H9 (cell line): ENCODE measurements at regions not wholly inside any gene's neighbourhood (a gene's known extent, or its start where the extent isn't known, plus 50 kb on each side); places are given as distances from the start of the nearest gene placed in this dataset.

Experiments used
- DNase-seq: peaks from one replicate; pipeline ENCODE4 v3.0.0-alpha.2; 2017
- H2AFZ ChIP-seq: one replicate; pipeline ENCODE4 v1.6.1; 2013; ENCODE audit warnings: mild to moderate bottlenecking, low read length, control low read depth, moderate library complexity
- H2AK5ac ChIP-seq: 2 replicates; pipeline ENCODE4 v1.6.1; 2013; ENCODE audit warnings: low read length, control low read depth, mixed read lengths; ENCODE audit not compliant: insufficient read length
- H2BK120ac ChIP-seq: one replicate; pipeline ENCODE4 v1.6.1; 2013; ENCODE audit warnings: low read depth, mild to moderate bottlenecking, low read length, control low read depth, inconsistent platforms; ENCODE audit not compliant: poor library complexity, severe bottlenecking
- H2BK12ac ChIP-seq: 2 replicates; pipeline ENCODE4 v1.6.1; 2013; ENCODE audit warnings: low read length, control low read depth, mixed read lengths, low read depth; ENCODE audit not compliant: insufficient read length
- H2BK15ac ChIP-seq: 2 replicates; pipeline ENCODE4 v1.6.1; 2013; ENCODE audit warnings: low read depth, low read length, control low read depth
- H2BK20ac ChIP-seq: one replicate; pipeline ENCODE4 v1.6.1; 2013; ENCODE audit warnings: low read depth, mild to moderate bottlenecking, low read length, control low read depth, inconsistent platforms; ENCODE audit not compliant: poor library complexity, severe bottlenecking
- H2BK5ac ChIP-seq: 2 replicates; pipeline ENCODE4 v1.6.1; 2013; ENCODE audit warnings: low read length, control low read depth, mixed read lengths; ENCODE audit not compliant: insufficient read length
- H3K14ac ChIP-seq: 2 replicates; pipeline ENCODE4 v1.6.1; 2013; ENCODE audit warnings: low read length, control low read depth; ENCODE audit not compliant: insufficient read depth
- H3K18ac ChIP-seq: 2 replicates; pipeline ENCODE4 v1.6.1; 2013; ENCODE audit warnings: low read depth, mild to moderate bottlenecking, mixed read lengths, low read length, control low read depth; ENCODE audit not compliant: insufficient read length
- H3K23ac ChIP-seq: 2 replicates; pipeline ENCODE4 v1.6.1; 2013; ENCODE audit warnings: low read length, control low read depth, mixed read lengths, low read depth; ENCODE audit not compliant: insufficient read length
- H3K23me2 ChIP-seq: 2 replicates; pipeline ENCODE4 v1.6.1; 2013; ENCODE audit warnings: low read depth, mild to moderate bottlenecking, mixed read lengths, low read length, control low read depth; ENCODE audit not compliant: insufficient read length, poor library complexity, severe bottlenecking
- H3K27ac ChIP-seq: 2 replicates; pipeline ENCODE4 v1.5.1; 2013; ENCODE audit warnings: low read length, control low read depth, mixed read lengths, low read depth; ENCODE audit not compliant: insufficient read length
- H3K27me3 ChIP-seq: 2 replicates; pipeline ENCODE4 v1.6.1; 2013; ENCODE audit warnings: low read length, control low read depth, inconsistent platforms; ENCODE audit not compliant: insufficient read depth
- H3K4ac ChIP-seq: 2 replicates; pipeline ENCODE4 v1.6.1; 2013; ENCODE audit warnings: low read depth, mild to moderate bottlenecking, control low read depth, inconsistent platforms, low read length, moderate library complexity
- H3K4me1 ChIP-seq: 2 replicates; pipeline ENCODE4 v1.6.1; 2013; ENCODE audit warnings: low read length, control low read depth, inconsistent platforms; ENCODE audit not compliant: insufficient read depth
- H3K4me2 ChIP-seq: 2 replicates; pipeline ENCODE4 v1.6.1; 2013; ENCODE audit warnings: low read length, control low read depth, mixed read lengths; ENCODE audit not compliant: insufficient read length, insufficient read depth
- H3K56ac ChIP-seq: 2 replicates; pipeline ENCODE4 v1.6.1; 2013; ENCODE audit warnings: low read depth, mild to moderate bottlenecking, mixed read lengths, low read length, control low read depth; ENCODE audit not compliant: insufficient read length
- H3K79me1 ChIP-seq: 2 replicates; pipeline ENCODE4 v1.6.1; 2013; ENCODE audit warnings: low read depth, mild to moderate bottlenecking, moderate library complexity, low read length, control low read depth, inconsistent platforms; ENCODE audit not compliant: insufficient read depth, poor library complexity, severe bottlenecking
- H3K79me2 ChIP-seq: 2 replicates; pipeline ENCODE4 v1.6.1; 2013; ENCODE audit warnings: low read length, control low read depth, inconsistent platforms; ENCODE audit not compliant: insufficient read depth
- H3K9ac ChIP-seq: 2 replicates; pipeline ENCODE4 v1.6.1; 2013; ENCODE audit warnings: low read length, control low read depth, mixed read lengths; ENCODE audit not compliant: insufficient read length; ENCODE audit errors: extremely low read depth
- H3K9me3 ChIP-seq: one replicate; pipeline ENCODE4 v1.6.1; 2013; ENCODE audit warnings: low read depth, low read length, inconsistent platforms; ENCODE audit not compliant: control insufficient read depth
- H3T11ph ChIP-seq: one replicate; pipeline ENCODE4 v1.6.1; 2013; ENCODE audit warnings: mild to moderate bottlenecking, low read length, control low read depth, inconsistent platforms
- H4K20me1 ChIP-seq: one replicate; pipeline ENCODE4 v1.6.1; 2013; ENCODE audit not compliant: control insufficient read depth, insufficient read length, insufficient read depth
- H4K5ac ChIP-seq: 2 replicates; pipeline ENCODE4 v1.6.1; 2013; ENCODE audit warnings: low read depth, mild to moderate bottlenecking, mixed read lengths, low read length, control low read depth; ENCODE audit not compliant: insufficient read length
- H4K8ac ChIP-seq: replicated peaks from 2 replicates; pipeline ENCODE4 v1.6.1; 2013; ENCODE audit warnings: low read length, control low read depth, mixed read lengths, low read depth; ENCODE audit not compliant: insufficient read length
- H4K91ac ChIP-seq: 2 replicates; pipeline ENCODE4 v1.6.1; 2013; ENCODE audit warnings: low read depth, mild to moderate bottlenecking, moderate library complexity, mixed read lengths, low read length, control low read depth; ENCODE audit not compliant: insufficient read length
- H3K27ac Mint-ChIP-seq, 3 experiments: 2 replicates in 2 of 3; 3 replicates in 1 of 3; pipeline ENCODE4 v1.8.0; 2020 to 2021; ENCODE audit warnings: mixed read lengths in 3 of 3, mild to moderate bottlenecking in 1 of 3, moderate library complexity in 1 of 3
- H3K27me3 Mint-ChIP-seq: 2 replicates; pipeline ENCODE4 v1.8.0; 2021; ENCODE audit warnings: low read depth, mild to moderate bottlenecking, moderate library complexity, mixed read lengths
- H3K36me3 Mint-ChIP-seq, 3 experiments: 2 replicates in 2 of 3; 3 replicates in 1 of 3; pipeline ENCODE4 v1.8.0; 2020 to 2021; ENCODE audit warnings: low read depth in 3 of 3, mixed read lengths in 3 of 3; ENCODE audit not compliant: insufficient read depth in 1 of 3
- H3K4me1 Mint-ChIP-seq, 2 experiments: 2 replicates each; pipeline ENCODE4 v1.8.0; 2020; ENCODE audit warnings: mixed read lengths in 2 of 2
- H3K4me3 Mint-ChIP-seq, 2 experiments: 2 replicates in 1 of 2; 3 replicates in 1 of 2; pipeline ENCODE4 v1.8.0; 2020 to 2021; ENCODE audit warnings: mild to moderate bottlenecking in 2 of 2, mixed read lengths in 2 of 2, moderate library complexity in 1 of 2
- H3K9me3 Mint-ChIP-seq, 2 experiments: 2 replicates in 1 of 2; 3 replicates in 1 of 2; pipeline ENCODE4 v1.8.0; 2020; ENCODE audit warnings: mild to moderate bottlenecking in 2 of 2, mixed read lengths in 2 of 2, moderate library complexity in 1 of 2
- CTCF ChIP-seq: fragments of 200-600 bp; sonication (generic); conservative IDR thresholded peaks from 3 replicates; pipeline ENCODE4 v1.8.0; 2021; ENCODE audit warnings: antibody characterized with exemption, mild to moderate bottlenecking
- WGBS: extraction: QIAGEN DNeasy Blood & Tissue Kit; methylation state at CpG from one replicate; pipeline ENCODE4 v1.1.7; 2013; ENCODE audit warnings: missing lambda C conversion rate, low lambda C conversion rate, mixed read lengths; ENCODE audit not compliant: insufficient read length; ENCODE audit errors: extremely low coverage; 5-methylcytosine and 5-hydroxymethylcytosine counted together

DNA sequence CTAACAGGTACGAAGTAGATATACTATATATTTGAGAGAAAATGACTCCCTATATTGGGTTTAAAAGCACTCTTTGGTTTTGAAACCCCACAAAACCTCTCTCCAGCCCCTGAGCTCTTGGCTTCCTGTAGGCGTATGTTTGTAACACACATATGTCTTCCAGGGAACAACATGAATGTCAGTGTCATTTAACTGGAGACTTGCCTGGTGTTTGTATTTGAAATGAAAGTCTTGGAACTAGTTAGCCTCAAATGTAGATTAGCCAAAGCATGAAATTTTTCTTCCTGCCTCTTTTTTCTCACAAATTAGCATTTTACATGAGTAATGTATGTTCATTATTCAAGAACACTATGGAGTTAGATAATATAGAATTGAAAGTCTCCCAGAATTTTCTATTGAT is 411.8 kb upstream of the ASIC2 start:
- no peak overlapping the region for H4K8ac ChIP-seq
- no peak overlapping the region for H3K23ac ChIP-seq
- H2BK120ac ChIP-seq: no peak overlapping the region
- no peak overlapping the region for H2AFZ ChIP-seq
- no peak for TF ChIP-seq CTCF
- no peak overlapping the region for H3K56ac ChIP-seq
- 0 out of 7 replicates have a peak, but pooled peaks cover 0 to 4% (median 0%) of the 10 kb centered on the region in 3 experiments for H3K36me3 Mint-ChIP-seq
- H3K14ac ChIP-seq: no peak overlapping the region
- peaks cover 24% of the 10 kb centered on the region for H3K27me3 Mint-ChIP-seq
- H3K18ac ChIP-seq: no peak overlapping the region
- WGBS: no CpG with 5 or more reads among the region's 2 CpGs
- no peaks in the 10 kb centered on the region for H3K79me1 ChIP-seq
- H3T11ph ChIP-seq: no peak overlapping the region
- no peaks in the 10 kb centered on the region for H3K9me3 ChIP-seq
- no peak overlapping the region for H2BK12ac ChIP-seq
- H3K4me3 Mint-ChIP-seq: no peak overlapping the region
- H4K5ac ChIP-seq: no peak overlapping the region
- H3K9me3 Mint-ChIP-seq: peaks cover 0 to 3% of the 10 kb centered on the region in 2 experiments; a peak in 3 of 5 replicates
- H4K20me1 ChIP-seq: no peaks in the 10 kb centered on the region
- no peak overlapping the region for H3K9ac ChIP-seq
- no peak overlapping the region for H2BK20ac ChIP-seq
- H3K79me2 ChIP-seq: no peaks in the 10 kb centered on the region; the same call in 1 of the 2 replicates
- H3K4me2 ChIP-seq: no peak overlapping the region
- no peaks in the 10 kb centered on the region for H3K27me3 ChIP-seq
- no peak overlapping the region for H2AK5ac ChIP-seq
- no peaks in the 10 kb centered on the region for H3K23me2 ChIP-seq
- H3K27ac ChIP-seq: no peak overlapping the region
- no peak overlapping the region for H3K27ac Mint-ChIP-seq
- no peaks in the 10 kb centered on the region for H3K4me1 ChIP-seq
- no peak for DNase-seq
- no peaks in the 10 kb centered on the region for H3K4me1 Mint-ChIP-seq
- H2BK15ac ChIP-seq: no peak overlapping the region
- H3K4ac ChIP-seq: no peak overlapping the region
- no peak overlapping the region for H2BK5ac ChIP-seq
- H4K91ac ChIP-seq: no peak overlapping the region
